Transverse colon (tissue), 4 donors: ENCODE measurements at regions not wholly inside any gene's neighbourhood (a gene's known extent, or its start where the extent isn't known, plus 50 kb on each side); places are given as distances from the start of the nearest gene placed in this dataset.
"Not testable (repeated sequence)": the region's sequence is repeated elsewhere in the genome, so short reads cannot be mapped to it uniquely, and the experiment has no call there.

ENCODE experiments used
- DNase-seq: peaks from one replicate; pipeline ENCODE4 v3.0.0-alpha.2; 2019
- H3K27ac ChIP-seq, 4 donors: fragments of 200-600 bp; sonication (generic); 2 replicates each; pipeline ENCODE4 v1.5.1; 2016 to 2018; ENCODE audit warnings: inconsistent platforms in 4 of 4
- H3K27me3 ChIP-seq: fragments of 200-600 bp; sonication (generic); 2 replicates; pipeline ENCODE4 v1.5.1; 2017; ENCODE audit warnings: inconsistent platforms
- H3K36me3 ChIP-seq, 4 donors: fragments of 200-600 bp; sonication (generic); 2 replicates each; pipeline ENCODE4 v1.5.1; 2017 to 2019; ENCODE audit warnings: inconsistent platforms in 4 of 4
- H3K4me1 ChIP-seq, 4 donors: fragments of 200-600 bp; sonication (generic); 2 replicates each; pipeline ENCODE4 v1.5.1; 2017 to 2020; ENCODE audit warnings: inconsistent platforms in 4 of 4
- H3K4me3 ChIP-seq, 4 donors: fragments of 200-600 bp; sonication (generic); 1 replicate in 1 of 4; 2 replicates in 3 of 4; pipeline versions ENCODE4 v1.5.1 to v1.6.1; 2017 to 2019; ENCODE audit warnings: inconsistent platforms in 4 of 4
- H3K9me3 ChIP-seq, 2 donors: fragments of 200-600 bp; sonication (generic); 2 replicates each; pipeline ENCODE4 v1.5.1; 2017 to 2019; ENCODE audit warnings: inconsistent platforms in 2 of 2
- EP300 ChIP-seq: sonication (generic); formaldehyde crosslinking; IDR thresholded peaks from one replicate; pipeline ENCODE4 v1.6.1; 2017; ENCODE audit warnings: antibody characterized with exemption, low read depth
- POLR2A ChIP-seq: fragments of 450-650 bp; IDR thresholded peaks from one replicate; pipeline ENCODE4 v1.6.1; 2016; ENCODE audit warnings: antibody characterized with exemption, mild to moderate bottlenecking, moderate library complexity
- POLR2AphosphoS5 ChIP-seq, 3 donors: sonication (generic); formaldehyde crosslinking; IDR thresholded peaks; one replicate each; pipeline ENCODE4 v1.6.1; 2016; ENCODE audit warnings: antibody characterized with exemption in 3 of 3
- WGBS, 2 donors: methylation state at CpG; one replicate each; pipeline ENCODE4 v1.1.5; 2018; ENCODE audit warnings: low coverage in 1 of 2; 5-methylcytosine and 5-hydroxymethylcytosine counted together
- in situ Hi-C, 4 donors: fragments of 200-750 bp; cut with MboI; loops; one replicate each; pipeline versions ENCODE4 v1.15.0 to v1.15.1; 2017; ENCODE audit warnings: low sequenced_read_pairs in 3 of 4, low pct_ligation_motif_present in 1 of 4, low pct_unique_long_range_greater_than_20kb in 1 of 4
- intact Hi-C: fragments of 100-400 bp; cut with DNase I; formaldehyde crosslinking; loops from one replicate; pipeline ENCODE4 v1.15.1; 2023; ENCODE audit warnings: low total_unique reads
- TF ChIP-seq, protein P1 (sequence below), 5 experiments: fragments of 200-600 bp in 3 of 5; fragments of 450-650 bp in 2 of 5; sonication (generic) in 3 of 5; IDR thresholded peaks; 1 replicate in 2 of 5; 2 replicates in 3 of 5; pipeline ENCODE4 v1.5.1; 2016 to 2017; ENCODE audit warnings: antibody characterized with exemption in 5 of 5, inconsistent platforms in 3 of 5, mild to moderate bottlenecking in 2 of 5, moderate library complexity in 1 of 5

DNA sequence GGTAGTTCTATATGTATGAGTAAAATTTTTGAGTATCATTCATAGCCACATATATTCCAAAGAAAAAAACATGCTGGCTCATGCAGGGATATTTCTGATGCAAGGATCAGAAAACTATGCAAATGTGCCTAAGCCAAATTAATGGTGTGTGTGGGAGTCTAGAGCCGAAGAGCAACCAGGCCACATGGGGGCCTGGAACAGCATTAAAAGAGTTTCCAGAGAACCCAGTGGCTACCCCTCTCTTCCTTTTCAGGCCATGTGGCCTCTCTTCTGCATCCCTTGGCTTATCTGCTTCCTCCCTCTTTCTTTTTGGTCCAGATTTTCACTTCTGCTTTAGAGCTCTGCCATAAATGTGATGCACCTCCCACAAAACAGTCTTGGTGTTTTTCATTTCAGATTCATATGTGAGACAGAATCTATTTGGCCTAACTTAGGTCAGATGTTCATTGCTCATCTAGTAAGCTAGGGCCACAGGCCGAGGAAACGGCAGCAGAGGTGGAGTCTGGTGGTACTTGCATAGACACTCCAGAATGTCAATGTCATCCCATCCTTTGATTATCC is 300.0 kb downstream of the SH3GL2 start:
- in situ Hi-C loops, result no loop called here
- TF ChIP-seq, protein P1, sequence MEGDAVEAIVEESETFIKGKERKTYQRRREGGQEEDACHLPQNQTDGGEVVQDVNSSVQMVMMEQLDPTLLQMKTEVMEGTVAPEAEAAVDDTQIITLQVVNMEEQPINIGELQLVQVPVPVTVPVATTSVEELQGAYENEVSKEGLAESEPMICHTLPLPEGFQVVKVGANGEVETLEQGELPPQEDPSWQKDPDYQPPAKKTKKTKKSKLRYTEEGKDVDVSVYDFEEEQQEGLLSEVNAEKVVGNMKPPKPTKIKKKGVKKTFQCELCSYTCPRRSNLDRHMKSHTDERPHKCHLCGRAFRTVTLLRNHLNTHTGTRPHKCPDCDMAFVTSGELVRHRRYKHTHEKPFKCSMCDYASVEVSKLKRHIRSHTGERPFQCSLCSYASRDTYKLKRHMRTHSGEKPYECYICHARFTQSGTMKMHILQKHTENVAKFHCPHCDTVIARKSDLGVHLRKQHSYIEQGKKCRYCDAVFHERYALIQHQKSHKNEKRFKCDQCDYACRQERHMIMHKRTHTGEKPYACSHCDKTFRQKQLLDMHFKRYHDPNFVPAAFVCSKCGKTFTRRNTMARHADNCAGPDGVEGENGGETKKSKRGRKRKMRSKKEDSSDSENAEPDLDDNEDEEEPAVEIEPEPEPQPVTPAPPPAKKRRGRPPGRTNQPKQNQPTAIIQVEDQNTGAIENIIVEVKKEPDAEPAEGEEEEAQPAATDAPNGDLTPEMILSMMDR (IDR thresholded peaks at IDR 0.05), result no peak
- TF ChIP-seq EP300, result no peak
- TF ChIP-seq POLR2A, result no peak
- TF ChIP-seq POLR2AphosphoS5 (IDR thresholded peaks at IDR 0.05), result no peak
- no peak overlapping the region for H3K27ac ChIP-seq
- WGBS, 2 donors, result 76 to 85% methylated on average over 3 of the region's 3 CpGs
- H3K4me3 ChIP-seq, result no peak overlapping the region
- no peaks in the 10 kb centered on the region for H3K4me1 ChIP-seq
- no peaks in the 10 kb centered on the region for H3K9me3 ChIP-seq
- no peak for DNase-seq
- H3K36me3 ChIP-seq, result no peaks in the 10 kb centered on the region
- intact Hi-C loops, result no loop called here
- H3K27me3 ChIP-seq, result no peaks in the 10 kb centered on the region

DNA sequence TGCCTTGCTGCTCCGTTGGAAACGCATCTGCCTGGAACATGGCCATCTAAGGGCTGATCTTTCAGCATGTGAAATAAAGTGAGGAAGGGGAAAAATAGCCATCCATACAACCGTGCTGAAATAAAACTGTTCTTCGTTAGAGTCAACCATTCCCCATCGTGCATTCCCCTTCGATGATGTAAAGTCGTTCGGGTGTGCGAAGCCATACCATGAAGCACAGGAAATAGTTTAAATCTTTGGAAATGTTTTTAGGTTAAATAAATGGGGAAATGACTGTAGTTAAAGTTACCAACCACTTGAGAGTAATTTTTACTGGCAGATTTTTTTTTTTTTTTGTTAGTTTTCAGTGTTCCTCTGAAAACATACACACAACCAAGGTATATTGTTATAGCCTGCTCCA is 302.5 kb downstream of the SH3GL2 start:
- Histone ChIP-seq H3K27ac (no peak overlapping the region), H3K9me3 (no peaks in the 10 kb centered on the region), H3K27me3 (no peaks in the 10 kb centered on the region), H3K36me3 (no peaks in the 10 kb centered on the region), H3K4me1 (no peaks in the 10 kb centered on the region), H3K4me3 (no peak overlapping the region)
- DNase-seq, result no peak
- in situ Hi-C loops, result no loop called here
- WGBS, 2 donors, result 85 to 86% methylated on average over 7 to 9 of the region's 9 CpGs
- intact Hi-C loops, result no loop called here
- TF ChIP-seq POLR2AphosphoS5 (IDR thresholded peaks at IDR 0.05) (no peak), EP300 (no peak), POLR2A (no peak)
- TF ChIP-seq, protein P1 (IDR thresholded peaks at IDR 0.05), result no peak

DNA sequence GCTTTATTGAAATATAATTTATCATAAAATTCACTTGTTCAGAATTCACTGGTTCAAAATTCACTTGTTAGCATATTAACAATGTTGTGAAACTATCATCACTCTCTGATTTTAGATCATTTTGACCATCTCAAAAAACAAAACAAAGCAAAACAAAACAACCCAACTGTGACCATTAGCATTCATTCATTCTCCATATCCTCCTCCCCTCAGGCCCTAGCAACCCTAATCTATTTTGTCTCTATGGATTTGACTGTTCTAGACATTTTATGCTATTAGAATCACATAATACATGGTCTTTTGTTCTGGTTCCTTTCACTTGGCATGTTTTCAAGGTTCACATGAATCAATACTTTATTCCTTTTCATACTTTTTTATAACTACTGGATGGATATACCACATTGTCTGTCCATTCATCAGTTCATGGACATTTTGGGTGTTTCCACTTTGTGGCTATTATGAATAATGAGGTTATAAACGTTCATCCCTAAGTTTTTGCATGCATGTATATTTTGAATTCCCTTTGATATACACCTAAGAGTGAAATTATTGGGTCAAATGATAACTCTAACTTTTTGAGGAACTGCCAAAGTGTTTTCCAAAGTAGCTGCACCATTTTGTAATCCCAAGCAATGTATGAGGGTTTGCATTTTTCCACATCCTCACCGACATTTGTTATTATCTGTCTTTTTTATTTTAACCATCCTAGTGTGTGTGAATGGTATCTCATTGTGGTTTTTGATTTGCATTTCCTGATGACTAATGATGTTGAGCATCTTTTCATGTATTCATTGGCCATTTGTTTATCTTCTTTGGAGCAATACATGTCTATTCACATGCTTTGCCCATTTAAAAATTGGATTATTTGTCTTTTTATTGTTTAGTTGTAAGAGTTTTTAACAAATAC is 304.1 kb downstream of the SH3GL2 start:
- Histone ChIP-seq H3K4me3 (no peak overlapping the region), H3K9me3 (no peaks in the 10 kb centered on the region), H3K27me3 (no peaks in the 10 kb centered on the region), H3K36me3 (no peaks in the 10 kb centered on the region), H3K4me1 (no peaks in the 10 kb centered on the region), H3K27ac (no peak overlapping the region)
- no peak for DNase-seq
- intact Hi-C loops (no loop called here), in situ Hi-C loops (no loop called here)
- WGBS, 2 donors, result 80 to 82% methylated on average over 2 of the region's 2 CpGs
- TF ChIP-seq POLR2AphosphoS5 (IDR thresholded peaks at IDR 0.05), result no peak
- no peak for TF ChIP-seq POLR2A
- TF ChIP-seq EP300, result no peak
- TF ChIP-seq, protein P1 (IDR thresholded peaks at IDR 0.05), result no peak

DNA sequence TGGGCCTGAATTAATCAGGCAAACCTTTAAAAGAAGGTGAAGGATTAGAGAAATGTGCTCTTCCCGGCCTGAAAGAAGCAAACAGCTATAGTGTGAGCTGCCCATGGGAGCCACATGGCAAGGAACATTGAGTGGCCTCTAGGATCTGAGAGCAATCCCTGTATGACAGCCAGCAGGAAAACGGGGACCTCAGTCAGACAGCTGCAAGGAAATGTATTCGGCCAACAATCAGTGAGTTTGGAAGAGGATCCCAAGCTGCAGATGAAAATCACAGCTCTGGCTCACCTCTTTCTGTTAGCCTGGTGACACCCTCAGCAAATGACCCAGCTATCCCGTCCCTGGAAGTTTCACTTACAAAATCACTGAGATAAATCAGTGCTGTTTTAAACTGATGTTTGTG is 309.2 kb downstream of the SH3GL2 start:
- no peaks in the 10 kb centered on the region for H3K4me1 ChIP-seq
- intact Hi-C loops (no loop called here), in situ Hi-C loops (no loop called here)

DNA sequence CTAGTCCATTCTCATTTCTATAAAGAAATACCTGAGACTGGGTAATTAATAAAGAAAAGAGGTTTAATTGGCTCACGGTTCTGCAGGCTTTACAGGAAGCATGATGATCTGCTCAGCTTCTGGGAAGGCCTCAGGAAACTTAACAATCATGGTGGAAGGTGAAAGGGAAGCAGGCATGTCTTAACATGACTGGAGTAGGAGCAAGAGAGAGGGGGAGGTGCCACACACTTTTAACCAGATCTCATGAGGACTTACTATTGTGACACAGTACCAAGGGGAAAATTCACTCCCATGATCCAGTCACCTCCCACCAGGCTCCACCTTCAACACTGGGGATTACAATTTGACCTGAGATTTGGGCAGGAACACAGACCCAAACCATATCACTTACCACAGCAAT is 310.1 kb downstream of the SH3GL2 start:
- DNase-seq, H3K4me1 ChIP-seq, in situ Hi-C loops, H3K9me3 ChIP-seq, H3K27ac ChIP-seq, H3K27me3 ChIP-seq, H3K4me3 ChIP-seq, H3K36me3 ChIP-seq, intact Hi-C loops: not testable (repeated sequence)
- 57 to 80% methylated on average over 1 of the region's 1 CpG for WGBS, 2 donors

More for the DNA sequence above, 309.2 kb downstream of the SH3GL2 start:
- TF ChIP-seq POLR2A, result no peak
- TF ChIP-seq, protein P1 (IDR thresholded peaks at IDR 0.05), result no peak
- no peak for TF ChIP-seq POLR2AphosphoS5 (IDR thresholded peaks at IDR 0.05)
- no peak for DNase-seq
- H3K27me3 ChIP-seq, result no peaks in the 10 kb centered on the region
- no peak overlapping the region for H3K27ac ChIP-seq
- no peak overlapping the region for H3K4me3 ChIP-seq
- no peaks in the 10 kb centered on the region for H3K36me3 ChIP-seq
- no peaks in the 10 kb centered on the region for H3K9me3 ChIP-seq
- 69 to 74% methylated on average over 2 to 4 of the region's 4 CpGs for WGBS, 2 donors
